Gastrocnemius medialis (tissue), 4 donors: ENCODE measurements at regions not wholly inside any gene's neighbourhood (a gene's known extent, or its start where the extent isn't known, plus 50 kb on each side); places are given as distances from the start of the nearest gene placed in this dataset.

Source experiments
- ATAC-seq, 2 donors: fragments of 150-250 bp; one replicate each; pipeline ENCODE4 v1.9.1; 2016
- DNase-seq, 2 donors: peaks; one replicate each; pipeline ENCODE4 v3.0.0-alpha.2; 2019
- H3K27ac ChIP-seq, 4 donors: fragments of 200-600 bp; sonication (generic); 1 replicate in 1 of 4; 2 replicates in 3 of 4; pipeline ENCODE4 v1.5.1; 2016 to 2018; ENCODE audit warnings: mild to moderate bottlenecking in 2 of 4, moderate library complexity in 1 of 4
- H3K27me3 ChIP-seq, 3 donors: fragments of 200-600 bp; sonication (generic) in 2 of 3; 1 replicate in 1 of 3; 2 replicates in 2 of 3; pipeline versions ENCODE4 v1.5.1 to v1.6.0; 2016 to 2019; ENCODE audit warnings: mild to moderate bottlenecking in 1 of 3, moderate library complexity in 1 of 3
- H3K36me3 ChIP-seq, 2 donors: fragments of 200-600 bp; sonication (generic) in 1 of 2; one replicate each; pipeline ENCODE4 v1.5.1; 2017 to 2018
- H3K4me1 ChIP-seq, 2 donors: fragments of 200-600 bp; sonication (generic) in 1 of 2; one replicate each; pipeline ENCODE4 v1.5.1; 2016 to 2017; ENCODE audit warnings: mild to moderate bottlenecking in 2 of 2
- H3K4me3 ChIP-seq, 4 donors: fragments of 200-600 bp; sonication (generic) in 3 of 4; 1 replicate in 1 of 4; 2 replicates in 3 of 4; pipeline ENCODE4 v1.5.1; 2016 to 2019; ENCODE audit warnings: mild to moderate bottlenecking in 2 of 4
- H3K9me3 ChIP-seq, 3 donors: fragments of 200-600 bp; sonication (generic) in 2 of 3; 1 replicate in 1 of 3; 2 replicates in 2 of 3; pipeline ENCODE4 v1.5.1; 2016 to 2019
- POLR2A ChIP-seq, 2 donors: fragments of 450-650 bp; IDR thresholded peaks; one replicate each; pipeline ENCODE4 v1.6.1; 2017; ENCODE audit warnings: antibody characterized with exemption in 2 of 2, mild to moderate bottlenecking in 2 of 2, moderate library complexity in 2 of 2
- in situ Hi-C, 4 donors: fragments of 200-750 bp; cut with MboI; loops; one replicate each; pipeline versions ENCODE4 v1.15.0 to v1.8.0; 2017; ENCODE audit warnings: low sequenced_read_pairs in 4 of 4
- intact Hi-C: fragments of 100-400 bp; cut with DNase I; formaldehyde crosslinking; loops from one replicate; pipeline ENCODE4 v1.15.1; 2023; ENCODE audit warnings: low total_unique reads
- TF ChIP-seq, protein P1 (sequence below), 5 experiments: fragments of 450-650 bp in 3 of 5; fragments of 200-600 bp in 2 of 5; sonication (generic) in 2 of 5; IDR thresholded peaks in 4 of 5; conservative IDR thresholded peaks in 1 of 5; 1 replicate in 4 of 5; 2 replicates in 1 of 5; pipeline ENCODE4 v1.5.1; 2016 to 2019; ENCODE audit warnings: antibody characterized with exemption in 5 of 5, mild to moderate bottlenecking in 3 of 5, moderate library complexity in 3 of 5

DNA sequence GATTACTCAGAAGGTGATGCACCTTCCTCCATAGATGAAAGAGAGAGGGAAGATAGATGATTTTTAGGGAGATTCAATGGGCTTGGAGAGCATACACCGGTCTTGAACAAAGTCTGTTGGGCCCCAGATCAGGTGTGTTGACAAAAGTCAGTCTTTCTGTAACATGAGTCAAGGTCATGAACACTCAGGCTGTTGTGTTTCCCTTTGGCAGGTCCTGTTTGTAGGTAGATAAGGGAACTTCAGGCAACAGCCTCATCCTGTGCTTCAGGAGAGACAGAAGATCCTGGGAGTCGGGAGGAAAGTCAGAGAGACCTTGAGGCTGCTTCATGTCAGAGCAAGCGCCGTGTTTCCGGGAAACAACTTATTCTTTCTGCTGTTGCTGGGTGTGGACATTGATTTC is 703.1 kb downstream of the BRD1 start:
- no peaks in the 10 kb centered on the region for H3K9me3 ChIP-seq
- H3K4me1 ChIP-seq = no peaks in the 10 kb centered on the region
- intact Hi-C loops = no loop called here
- DNase-seq = no peak
- H3K27ac ChIP-seq = no peak overlapping the region
- no peaks in the 10 kb centered on the region for H3K27me3 ChIP-seq
- ATAC-seq = no peak
- TF ChIP-seq POLR2A (IDR thresholded peaks at IDR 0.05) = no peak
- TF ChIP-seq, protein P1, sequence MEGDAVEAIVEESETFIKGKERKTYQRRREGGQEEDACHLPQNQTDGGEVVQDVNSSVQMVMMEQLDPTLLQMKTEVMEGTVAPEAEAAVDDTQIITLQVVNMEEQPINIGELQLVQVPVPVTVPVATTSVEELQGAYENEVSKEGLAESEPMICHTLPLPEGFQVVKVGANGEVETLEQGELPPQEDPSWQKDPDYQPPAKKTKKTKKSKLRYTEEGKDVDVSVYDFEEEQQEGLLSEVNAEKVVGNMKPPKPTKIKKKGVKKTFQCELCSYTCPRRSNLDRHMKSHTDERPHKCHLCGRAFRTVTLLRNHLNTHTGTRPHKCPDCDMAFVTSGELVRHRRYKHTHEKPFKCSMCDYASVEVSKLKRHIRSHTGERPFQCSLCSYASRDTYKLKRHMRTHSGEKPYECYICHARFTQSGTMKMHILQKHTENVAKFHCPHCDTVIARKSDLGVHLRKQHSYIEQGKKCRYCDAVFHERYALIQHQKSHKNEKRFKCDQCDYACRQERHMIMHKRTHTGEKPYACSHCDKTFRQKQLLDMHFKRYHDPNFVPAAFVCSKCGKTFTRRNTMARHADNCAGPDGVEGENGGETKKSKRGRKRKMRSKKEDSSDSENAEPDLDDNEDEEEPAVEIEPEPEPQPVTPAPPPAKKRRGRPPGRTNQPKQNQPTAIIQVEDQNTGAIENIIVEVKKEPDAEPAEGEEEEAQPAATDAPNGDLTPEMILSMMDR (IDR thresholded peaks at IDR 0.05 in 4 of 5, conservative IDR thresholded peaks at IDR 0.05 in 1 of 5) = no peak
- H3K4me3 ChIP-seq = no peak overlapping the region
- in situ Hi-C loops = no loop called here
- H3K36me3 ChIP-seq = no peaks in the 10 kb centered on the region

DNA sequence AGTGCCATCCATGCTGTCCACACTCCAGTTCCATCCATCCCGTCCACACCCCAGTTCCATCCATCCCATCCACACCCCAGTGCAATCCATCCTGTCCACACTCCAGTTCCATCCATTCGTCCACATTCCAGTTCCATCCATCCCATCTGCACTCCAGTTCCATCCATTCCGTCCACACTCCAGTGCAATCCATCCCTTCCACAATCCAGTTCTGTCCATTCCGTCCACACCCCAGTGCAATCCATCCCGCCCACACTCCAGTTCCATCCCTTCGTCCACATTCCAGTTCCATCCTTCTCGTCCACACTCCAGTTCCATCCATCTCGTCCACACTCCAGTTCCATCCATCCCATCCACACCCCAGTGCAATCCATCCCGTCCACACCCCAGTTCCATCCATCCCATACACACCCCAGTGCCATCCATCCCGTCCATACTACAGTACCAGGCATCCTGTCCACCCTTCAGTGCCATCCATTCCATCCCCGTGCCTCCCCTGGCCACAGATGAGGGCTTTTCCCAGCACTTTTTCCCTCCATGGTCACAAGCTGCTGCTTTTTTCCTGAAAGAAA is 704.0 kb downstream of the BRD1 start:
- TF ChIP-seq, protein P1 (IDR thresholded peaks at IDR 0.05 in 4 of 5, conservative IDR thresholded peaks at IDR 0.05 in 1 of 5) = no peak
- TF ChIP-seq POLR2A (IDR thresholded peaks at IDR 0.05) = no peak
- intact Hi-C loops = no loop called here
- H3K27me3 ChIP-seq = no peaks in the 10 kb centered on the region
- ATAC-seq (no peak), DNase-seq (no peak)
- no peaks in the 10 kb centered on the region for H3K9me3 ChIP-seq
- no peak overlapping the region for H3K27ac ChIP-seq
- no peaks in the 10 kb centered on the region for H3K36me3 ChIP-seq
- no peak overlapping the region for H3K4me3 ChIP-seq
- in situ Hi-C loops = no loop called here
- H3K4me1 ChIP-seq = no peaks in the 10 kb centered on the region

DNA sequence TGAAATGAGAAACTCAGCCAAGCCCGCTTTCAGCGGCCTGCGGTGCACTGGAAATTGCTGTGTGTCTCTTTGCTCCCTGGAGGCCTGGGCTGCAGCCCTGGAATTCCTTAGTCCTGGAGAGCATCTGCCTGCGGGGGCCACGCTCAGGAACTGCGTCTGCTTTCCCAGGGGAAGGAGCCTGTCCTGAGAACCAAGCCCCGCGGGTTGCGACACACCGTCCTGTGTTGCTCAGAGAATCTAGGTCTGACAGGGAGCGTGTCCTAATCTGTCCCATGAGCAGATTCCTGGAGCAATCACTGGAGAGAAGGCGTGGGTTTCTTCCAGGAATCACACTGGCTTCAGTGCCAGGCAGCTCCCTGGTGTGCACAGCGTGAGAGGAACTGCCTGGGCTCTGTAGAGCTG is 708.1 kb downstream of the BRD1 start:
- no peaks in the 10 kb centered on the region for H3K36me3 ChIP-seq
- H3K9me3 ChIP-seq = no peaks in the 10 kb centered on the region
- in situ Hi-C loops (no loop called here), intact Hi-C loops (no loop called here)
- H3K27me3 ChIP-seq = no peaks in the 10 kb centered on the region
- peak in 1 of 2 donors; percentile 16 for DNase-seq
- no peak for TF ChIP-seq POLR2A (IDR thresholded peaks at IDR 0.05)
- TF ChIP-seq, protein P1 (IDR thresholded peaks at IDR 0.05 in 4 of 5, conservative IDR thresholded peaks at IDR 0.05 in 1 of 5) = no peak
- no peaks in the 10 kb centered on the region for H3K4me1 ChIP-seq
- ATAC-seq = no peak
- no peak overlapping the region for H3K27ac ChIP-seq
- no peak overlapping the region for H3K4me3 ChIP-seq

DNA sequence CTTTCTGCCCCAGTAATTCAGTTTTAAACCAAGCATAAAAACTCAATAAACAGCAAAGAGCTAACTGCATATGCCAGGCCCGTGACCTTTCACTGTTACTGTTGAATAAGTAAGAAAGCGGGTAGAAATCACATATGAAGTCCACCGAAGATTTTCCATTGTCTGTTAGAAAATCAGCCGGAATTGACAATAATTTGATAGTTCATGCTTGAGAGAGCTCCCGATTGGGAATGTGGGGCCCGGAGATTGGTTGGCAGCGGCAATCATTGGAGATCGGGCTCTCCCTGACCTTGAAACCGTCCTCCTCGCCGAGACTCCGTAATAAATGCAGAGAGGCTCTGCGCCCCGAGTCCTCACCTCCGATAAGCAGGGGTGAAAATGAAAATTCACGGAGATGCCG is 709.6 kb downstream of the BRD1 start:
- H3K27me3 ChIP-seq = no peaks in the 10 kb centered on the region
- ATAC-seq = no peak
- TF ChIP-seq, protein P1 (IDR thresholded peaks at IDR 0.05 in 4 of 5, conservative IDR thresholded peaks at IDR 0.05 in 1 of 5) = no peak
- TF ChIP-seq POLR2A (IDR thresholded peaks at IDR 0.05) = no peak

DNA sequence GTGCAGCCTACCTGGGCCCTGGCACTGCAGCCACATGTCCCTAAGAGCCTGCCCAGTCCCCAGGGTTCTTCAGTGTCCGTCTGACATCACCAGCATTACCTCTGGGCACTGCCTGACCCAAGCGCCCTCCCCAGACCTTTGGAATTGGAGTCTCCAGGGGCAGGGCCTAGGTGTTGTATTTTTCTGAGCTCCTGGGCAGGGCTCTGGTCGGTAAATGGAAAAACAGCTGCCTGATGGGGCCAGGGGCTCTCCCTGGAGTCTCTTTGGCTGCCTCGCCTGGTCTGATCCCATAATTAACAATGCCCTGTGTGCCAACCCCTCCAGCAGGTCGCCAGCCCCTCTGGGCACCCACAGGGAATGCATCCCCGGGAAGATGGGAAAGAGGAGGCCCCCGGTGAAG is 710.2 kb downstream of the BRD1 start:
- H3K36me3 ChIP-seq = no peaks in the 10 kb centered on the region
- TF ChIP-seq, protein P1 (IDR thresholded peaks at IDR 0.05 in 4 of 5, conservative IDR thresholded peaks at IDR 0.05 in 1 of 5) = no peak
- ATAC-seq (no peak), DNase-seq (no peak)
- no peaks in the 10 kb centered on the region for H3K4me1 ChIP-seq
- no peaks in the 10 kb centered on the region for H3K9me3 ChIP-seq
- no peak overlapping the region for H3K27ac ChIP-seq
- in situ Hi-C loops = no loop called here
- H3K4me3 ChIP-seq = no peak overlapping the region
- intact Hi-C loops = no loop called here
- no peaks in the 10 kb centered on the region for H3K27me3 ChIP-seq

More for the DNA sequence above, 709.6 kb downstream of the BRD1 start:
- Histone ChIP-seq H3K36me3 (no peaks in the 10 kb centered on the region), H3K27ac (no peak overlapping the region), H3K4me3 (no peak overlapping the region), H3K9me3 (no peaks in the 10 kb centered on the region), H3K4me1 (no peaks in the 10 kb centered on the region)
- intact Hi-C loops (no loop called here), in situ Hi-C loops (no loop called here)
- DNase-seq = no peak
